Tibial artery (tissue), 4 donors: ENCODE measurements at regions not wholly inside any gene's neighbourhood (a gene's known extent, or its start where the extent isn't known, plus 50 kb on each side); places are given as distances from the start of the nearest gene placed in this dataset.

Experiments used
- DNase-seq, 2 donors: peaks; one replicate each; pipeline ENCODE4 v3.0.0-alpha.2; 2019
- H3K27ac ChIP-seq, 2 donors: fragments of 200-600 bp; sonication (generic) in 1 of 2; 1 replicate in 1 of 2; 2 replicates in 1 of 2; pipeline ENCODE4 v1.5.1; 2018 to 2019; ENCODE audit warnings: mild to moderate bottlenecking in 1 of 2
- H3K27me3 ChIP-seq, 2 donors: fragments of 200-600 bp; sonication (generic) in 1 of 2; one replicate each; pipeline versions ENCODE4 v1.5.1 to v1.6.0; 2016 to 2019
- H3K36me3 ChIP-seq, 3 donors: fragments of 200-600 bp; sonication (generic) in 2 of 3; one replicate each; pipeline ENCODE4 v1.5.1; 2016 to 2019; ENCODE audit warnings: mild to moderate bottlenecking in 2 of 3
- H3K4me1 ChIP-seq, 4 donors: fragments of 200-600 bp; sonication (generic) in 2 of 4; 1 replicate in 3 of 4; 2 replicates in 1 of 4; pipeline ENCODE4 v1.5.1; 2016 to 2019
- H3K4me3 ChIP-seq, 2 donors: fragments of 200-600 bp; sonication (generic) in 1 of 2; 1 replicate in 1 of 2; 2 replicates in 1 of 2; pipeline ENCODE4 v1.5.1; 2018 to 2019; ENCODE audit warnings: mild to moderate bottlenecking in 2 of 2
- H3K9me3 ChIP-seq, 3 donors: fragments of 200-600 bp; sonication (generic) in 1 of 3; one replicate each; pipeline ENCODE4 v1.5.1; 2016 to 2019
- CTCF ChIP-seq, 2 experiments: fragments of 200-600 bp in 1 of 2; fragments of 450-650 bp in 1 of 2; IDR thresholded peaks; one replicate each; pipeline ENCODE4 v1.5.1; 2017 to 2019; ENCODE audit warnings: antibody characterized with exemption in 2 of 2, mild to moderate bottlenecking in 1 of 2, moderate library complexity in 1 of 2
- intact Hi-C: fragments of 100-400 bp; cut with DNase I; formaldehyde crosslinking; loops from one replicate; pipeline ENCODE4 v1.15.0; 2023; ENCODE audit warnings: low total_unique reads

- H3K9me3 ChIP-seq, result no peaks in the 10 kb centered on the region
- peaks cover 0 to 91% (median 45%) of the 10 kb centered on the region in 4 donors for H3K4me1 ChIP-seq
- no peak for DNase-seq
- no peaks in the 10 kb centered on the region for H3K27me3 ChIP-seq
- peaks cover 18 to 35% (median 25%) of the 10 kb centered on the region in 3 donors for H3K36me3 ChIP-seq
- intact Hi-C loops, result loop anchor here (10.0 kb wide), 1 partner anchor 625 kb away; no protein-coding TSS in a partner anchor
- TF ChIP-seq CTCF (IDR thresholded peaks at IDR 0.05), result peak; percentile 70 to 73
- H3K4me3 ChIP-seq, result no peak overlapping the region
- H3K27ac ChIP-seq, result peak overlapping the region; percentile 1 to 31
Measured at GRCh38 chr1:65059930-65060538, 88.0 kb upstream of the AK4 start.

- Histone ChIP-seq H3K9me3 (no peaks in the 10 kb centered on the region), H3K4me1 (peaks cover 0 to 76% (median 41%) of the 10 kb centered on the region in 4 donors), H3K4me3 (no peak overlapping the region), H3K27ac (peak overlapping the region in 1 of 2 donors; percentile 32), H3K27me3 (no peaks in the 10 kb centered on the region), H3K36me3 (peaks cover 10 to 13% (median 12%) of the 10 kb centered on the region in 3 donors)
- DNase-seq, result no peak
- TF ChIP-seq CTCF (IDR thresholded peaks at IDR 0.05), result no peak
- intact Hi-C loops, result no loop called here
Measured at GRCh38 chr1:65062339-65062738, 85.7 kb upstream of the AK4 start.

- no peak for DNase-seq
- H3K36me3 ChIP-seq, result peaks cover 4 to 6% (median 5%) of the 10 kb centered on the region in 3 donors
- peaks cover 0 to 72% (median 38%) of the 10 kb centered on the region in 4 donors for H3K4me1 ChIP-seq
- no peaks in the 10 kb centered on the region for H3K27me3 ChIP-seq
- no peak for TF ChIP-seq CTCF (IDR thresholded peaks at IDR 0.05)
- no peaks in the 10 kb centered on the region for H3K9me3 ChIP-seq
- no peak overlapping the region for H3K4me3 ChIP-seq
- intact Hi-C loops, result no loop called here
- peak overlapping the region in 1 of 2 donors; percentile 32 for H3K27ac ChIP-seq
Measured at GRCh38 chr1:65063025-65063424, 85.0 kb upstream of the AK4 start.

- H3K9me3 ChIP-seq, result no peaks in the 10 kb centered on the region
- no peaks in the 10 kb centered on the region for H3K27me3 ChIP-seq
- peak overlapping the region; percentile 73 to 88 for H3K4me3 ChIP-seq
- H3K4me1 ChIP-seq, result peaks cover 0 to 61% (median 39%) of the 10 kb centered on the region in 4 donors
- peak overlapping the region; percentile 98 to 100 for H3K27ac ChIP-seq
- intact Hi-C loops, result loop anchor here (5.0 kb wide), 3 partner anchors 63 to 137 kb away; partner anchors contain the start of gene AK4
- no peak for TF ChIP-seq CTCF (IDR thresholded peaks at IDR 0.05)
- DNase-seq, result no peak
- no peaks in the 10 kb centered on the region for H3K36me3 ChIP-seq
Measured at GRCh38 chr1:65064981-65065380, 83.0 kb upstream of the AK4 start.

- Histone ChIP-seq H3K27me3 (no peaks in the 10 kb centered on the region), H3K4me1 (peaks cover 0 to 53% (median 36%) of the 10 kb centered on the region in 4 donors), H3K36me3 (no peaks in the 10 kb centered on the region), H3K9me3 (no peaks in the 10 kb centered on the region), H3K4me3 (peak overlapping the region; percentile 73 to 88), H3K27ac (peak overlapping the region; percentile 98 to 100)
- TF ChIP-seq CTCF (IDR thresholded peaks at IDR 0.05), result no peak
- DNase-seq, result peak; percentile 46 to 75
- intact Hi-C loops, result loop anchor here (5.0 kb wide), 3 partner anchors 63 to 137 kb away; partner anchors contain the start of gene AK4
Measured at GRCh38 chr1:65065524-65066418, 82.2 kb upstream of the AK4 start.
